Hepatocyte (in vitro differentiated cells): ENCODE measurements at regions not wholly inside any gene's neighbourhood (a gene's known extent, or its start where the extent isn't known, plus 50 kb on each side); places are given as distances from the start of the nearest gene placed in this dataset.

Source experiments
- DNase-seq: peaks from one replicate; pipeline ENCODE4 v3.0.0-alpha.2; 2016; ENCODE audit warnings: low spot score
- H2AFZ ChIP-seq: fragments of 200-600 bp; sonication (generic); 2 replicates; pipeline ENCODE4 v1.6.0; 2016; ENCODE audit warnings: antibody characterized with exemption, mild to moderate bottlenecking
- H3K27ac ChIP-seq: fragments of 200-600 bp; sonication (generic); 2 replicates; pipeline ENCODE4 v1.5.1; 2016; ENCODE audit warnings: mild to moderate bottlenecking
- H3K27me3 ChIP-seq: fragments of 200-600 bp; sonication (generic); 2 replicates; pipeline ENCODE4 v1.6.1; 2016
- H3K36me3 ChIP-seq: fragments of 200-600 bp; sonication (generic); replicated peaks from 2 replicates; pipeline ENCODE4 v1.5.1; 2016; ENCODE audit warnings: low read depth; ENCODE audit not compliant: insufficient read depth
- H3K4me1 ChIP-seq: fragments of 200-600 bp; sonication (generic); 2 replicates; pipeline ENCODE4 v1.5.1; 2016; ENCODE audit warnings: mild to moderate bottlenecking, moderate library complexity; ENCODE audit not compliant: insufficient read depth
- H3K4me2 ChIP-seq: fragments of 200-600 bp; sonication (generic); 2 replicates; pipeline ENCODE4 v1.6.0; 2016
- H3K4me3 ChIP-seq: fragments of 200-600 bp; sonication (generic); 2 replicates; pipeline ENCODE4 v1.5.1; 2016; ENCODE audit warnings: mild to moderate bottlenecking
- H3K79me2 ChIP-seq: fragments of 200-600 bp; sonication (generic); 2 replicates; pipeline ENCODE4 v1.6.0; 2017; ENCODE audit warnings: mild to moderate bottlenecking
- H3K9me2 ChIP-seq: fragments of 200-600 bp; sonication (generic); replicated peaks from 2 replicates; pipeline ENCODE4 v1.6.0; 2017; ENCODE audit warnings: mild to moderate bottlenecking; ENCODE audit not compliant: insufficient read depth
- H3K9me3 ChIP-seq: fragments of 200-600 bp; sonication (generic); 2 replicates; pipeline ENCODE4 v1.5.1; 2016; ENCODE audit warnings: low read depth, mild to moderate bottlenecking
- H4K20me1 ChIP-seq: fragments of 200-600 bp; sonication (generic); 2 replicates; pipeline ENCODE4 v1.6.0; 2016; ENCODE audit warnings: mild to moderate bottlenecking; ENCODE audit not compliant: insufficient read depth, poor library complexity, severe bottlenecking
- CTCF ChIP-seq: fragments of 200-600 bp; sonication (generic); IDR thresholded peaks from 2 replicates; pipeline ENCODE4 v1.5.1; 2016; ENCODE audit warnings: antibody characterized with exemption, mild to moderate bottlenecking; ENCODE audit not compliant: poor library complexity
- EZH2 ChIP-seq: fragments of 200-600 bp; sonication (generic); IDR thresholded peaks from 2 replicates; pipeline ENCODE4 v1.6.1; 2016; ENCODE audit warnings: antibody characterized with exemption, mild to moderate bottlenecking, borderline replicate concordance
- EZH2phosphoT487 ChIP-seq: fragments of 200-600 bp; sonication (generic); IDR thresholded peaks from one replicate; pipeline ENCODE4 v1.6.1; 2018; ENCODE audit warnings: antibody characterized with exemption, mild to moderate bottlenecking, low read depth, moderate library complexity; ENCODE audit not compliant: unreplicated experiment, severe bottlenecking
- WGBS: methylation state at CpG from one replicate; pipeline ENCODE4 v1.1.6; 2016; ENCODE audit warnings: low lambda C conversion rate; ENCODE audit errors: missing lambda C conversion rate; 5-methylcytosine and 5-hydroxymethylcytosine counted together

- DNase-seq, result no peak
- Histone ChIP-seq H3K4me1 (no peaks in the 10 kb centered on the region), H4K20me1 (no peaks in the 10 kb centered on the region), H3K9me2 (no peaks in the 10 kb centered on the region), H3K36me3 (no peaks in the 10 kb centered on the region), H3K27me3 (no peaks in the 10 kb centered on the region), H3K79me2 (no peaks in the 10 kb centered on the region), H3K4me2 (no peak overlapping the region), H3K27ac (no peak overlapping the region), H2AFZ (no peak overlapping the region), H3K4me3 (no peak overlapping the region), H3K9me3 (no peaks in the 10 kb centered on the region)
- TF ChIP-seq CTCF (no peak), EZH2phosphoT487 (no peak), EZH2 (no peak)
- 100% methylated on average over 1 of the region's 1 CpG for WGBS
Observed at GRCh38 chr4:23298371-23298770, 591.5 kb downstream of the PPARGC1A start.

GRCh38 chr4:23297327-23297726, 592.5 kb downstream of the PPARGC1A start:
- H3K4me2 ChIP-seq, result no peak overlapping the region
- H4K20me1 ChIP-seq, result no peaks in the 10 kb centered on the region
- no peak for DNase-seq
- H3K9me3 ChIP-seq, result no peaks in the 10 kb centered on the region
- H3K4me1 ChIP-seq, result no peaks in the 10 kb centered on the region
- H2AFZ ChIP-seq, result no peak overlapping the region
- H3K79me2 ChIP-seq, result no peaks in the 10 kb centered on the region
- H3K36me3 ChIP-seq, result no peaks in the 10 kb centered on the region
- no peak overlapping the region for H3K27ac ChIP-seq
- 81% methylated on average over 4 of the region's 4 CpGs for WGBS
- no peaks in the 10 kb centered on the region for H3K27me3 ChIP-seq
- no peaks in the 10 kb centered on the region for H3K9me2 ChIP-seq
- no peak for TF ChIP-seq EZH2phosphoT487
- H3K4me3 ChIP-seq, result no peak overlapping the region

- H4K20me1 ChIP-seq, result no peaks in the 10 kb centered on the region
- no peak overlapping the region for H2AFZ ChIP-seq
- H3K27ac ChIP-seq, result no peak overlapping the region
- TF ChIP-seq CTCF (no peak), EZH2phosphoT487 (no peak), EZH2 (no peak)
- 67% methylated on average over 2 of the region's 2 CpGs for WGBS
- no peaks in the 10 kb centered on the region for H3K79me2 ChIP-seq
- H3K9me2 ChIP-seq, result no peaks in the 10 kb centered on the region
- no peaks in the 10 kb centered on the region for H3K9me3 ChIP-seq
- no peaks in the 10 kb centered on the region for H3K4me1 ChIP-seq
- no peak for DNase-seq
- H3K27me3 ChIP-seq, result no peaks in the 10 kb centered on the region
- H3K4me3 ChIP-seq, result no peak overlapping the region
- no peak overlapping the region for H3K4me2 ChIP-seq
- no peaks in the 10 kb centered on the region for H3K36me3 ChIP-seq
Observed at GRCh38 chr4:23291139-23291538, 598.4 kb downstream of the GBA3 start.

- TF ChIP-seq EZH2 (no peak), EZH2phosphoT487 (no peak), CTCF (no peak)
- no peak for DNase-seq
- no peaks in the 10 kb centered on the region for H3K79me2 ChIP-seq
- H3K9me3 ChIP-seq, result no peaks in the 10 kb centered on the region
- no peaks in the 10 kb centered on the region for H3K9me2 ChIP-seq
- no peaks in the 10 kb centered on the region for H3K36me3 ChIP-seq
- no peaks in the 10 kb centered on the region for H3K27me3 ChIP-seq
- H4K20me1 ChIP-seq, result no peaks in the 10 kb centered on the region
- H3K4me3 ChIP-seq, result no peak overlapping the region
- 85% methylated on average over 3 of the region's 3 CpGs for WGBS
- H3K4me1 ChIP-seq, result no peaks in the 10 kb centered on the region
- no peak overlapping the region for H3K27ac ChIP-seq
- H3K4me2 ChIP-seq, result no peak overlapping the region
- no peak overlapping the region for H2AFZ ChIP-seq
Observed at GRCh38 chr4:23290656-23291055, 597.9 kb downstream of the GBA3 start.
